HG03196 (cell line): ENCODE measurements at regions not wholly inside any gene's neighbourhood (a gene's known extent, or its start where the extent isn't known, plus 50 kb on each side); places are given as distances from the start of the nearest gene placed in this dataset.

Source experiments
- ATAC-seq: cut with Tn5 transposase; IDR thresholded peaks from one replicate; pipeline ENCODE4 v1.9.1; 2021; ENCODE audit not compliant: unreplicated experiment

GRCh38 chr5:6910950-6911349 lies 197.7 kb downstream of the TENT4A start:
- no peak for ATAC-seq

DNA sequence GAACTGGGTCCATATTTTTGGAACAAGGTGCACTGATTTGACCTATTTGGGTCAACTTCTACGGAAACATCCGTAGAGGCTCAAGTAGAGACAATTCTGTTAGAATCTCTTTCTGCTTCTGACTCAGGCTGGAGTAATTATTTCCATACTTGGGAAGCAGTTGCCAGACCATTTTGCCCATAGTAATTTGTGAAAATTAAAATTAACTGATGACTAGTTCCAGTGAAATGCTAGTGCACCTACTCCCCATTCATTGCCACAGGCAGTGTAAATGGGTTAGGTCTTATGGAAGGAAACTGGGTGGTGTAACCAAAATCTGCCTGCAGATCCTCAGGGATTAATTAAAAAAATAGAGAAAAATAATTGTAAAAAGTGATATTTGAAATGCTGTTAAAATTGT lies 201.1 kb downstream of the TENT4A start:
- no peak for ATAC-seq

DNA sequence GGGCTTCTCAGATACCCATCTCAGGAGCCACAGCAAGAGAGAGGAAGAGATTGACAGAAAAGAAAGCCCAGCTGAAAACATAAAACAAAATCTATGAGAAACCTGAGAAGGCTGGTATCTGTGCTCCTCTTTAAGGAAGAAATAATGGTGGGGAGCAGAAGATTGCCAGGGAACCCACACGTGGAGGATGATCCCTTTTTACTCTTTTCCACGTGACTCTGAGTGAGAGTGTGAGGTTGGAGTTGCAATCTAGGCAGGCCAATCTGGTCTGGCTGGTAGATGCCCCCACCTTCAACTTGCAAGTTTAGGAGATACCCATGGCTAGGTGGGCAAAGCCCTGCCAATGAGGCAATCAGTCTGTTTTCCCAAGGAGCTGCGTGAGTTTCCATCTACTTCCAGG lies 202.3 kb downstream of the TENT4A start:
- ATAC-seq, result no peak

DNA sequence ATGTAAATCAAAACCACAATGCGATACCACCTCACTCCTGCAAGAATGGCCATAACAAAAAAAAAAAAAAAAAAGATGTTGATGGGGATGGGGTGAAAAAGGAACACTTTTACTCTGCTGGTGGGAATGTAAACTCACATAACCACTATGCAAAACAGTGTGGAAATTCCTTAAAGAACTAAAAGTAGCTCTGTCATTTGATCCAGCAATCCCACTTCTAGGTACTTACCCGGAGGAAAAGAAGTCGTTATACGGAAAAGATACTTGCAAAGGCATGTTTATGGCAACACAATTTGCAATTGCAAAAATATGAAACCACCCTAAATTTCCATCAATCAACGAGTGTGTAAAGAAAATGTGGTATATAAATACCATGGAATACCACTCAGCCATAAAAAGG lies 205.0 kb downstream of the TENT4A start:
- ATAC-seq, result no peak

- ATAC-seq, result no peak
Measured at GRCh38 chr5:6920628-6921256, 207.5 kb downstream of the TENT4A start.

GRCh38 chr5:6926491-6927038 lies 213.3 kb downstream of the TENT4A start:
- ATAC-seq, result no peak

DNA sequence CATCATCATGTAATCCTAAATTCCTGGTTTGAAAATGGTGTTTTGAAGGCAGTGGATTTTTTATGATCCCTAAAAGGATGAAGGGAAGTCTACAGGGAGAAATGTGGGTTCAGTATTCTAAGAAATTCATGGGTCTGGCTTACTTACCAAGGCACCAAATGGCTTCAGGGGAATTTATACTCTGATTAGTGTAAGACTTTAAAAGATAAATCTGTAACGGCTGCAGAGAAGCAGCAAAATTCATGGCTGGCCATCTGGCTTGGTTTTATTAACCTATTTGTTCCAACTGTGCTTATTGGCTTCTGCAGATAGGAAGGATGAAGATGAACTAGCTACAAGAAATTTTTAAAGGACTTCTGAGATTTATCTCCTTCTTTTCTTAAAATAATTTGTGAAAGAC lies 222.8 kb downstream of the TENT4A start:
- no peak for ATAC-seq

- no peak for ATAC-seq
Measured at GRCh38 chr5:6937677-6938076, 224.4 kb downstream of the TENT4A start.

GRCh38 chr5:6941631-6942030 lies 228.4 kb downstream of the TENT4A start:
- ATAC-seq, result no peak

DNA sequence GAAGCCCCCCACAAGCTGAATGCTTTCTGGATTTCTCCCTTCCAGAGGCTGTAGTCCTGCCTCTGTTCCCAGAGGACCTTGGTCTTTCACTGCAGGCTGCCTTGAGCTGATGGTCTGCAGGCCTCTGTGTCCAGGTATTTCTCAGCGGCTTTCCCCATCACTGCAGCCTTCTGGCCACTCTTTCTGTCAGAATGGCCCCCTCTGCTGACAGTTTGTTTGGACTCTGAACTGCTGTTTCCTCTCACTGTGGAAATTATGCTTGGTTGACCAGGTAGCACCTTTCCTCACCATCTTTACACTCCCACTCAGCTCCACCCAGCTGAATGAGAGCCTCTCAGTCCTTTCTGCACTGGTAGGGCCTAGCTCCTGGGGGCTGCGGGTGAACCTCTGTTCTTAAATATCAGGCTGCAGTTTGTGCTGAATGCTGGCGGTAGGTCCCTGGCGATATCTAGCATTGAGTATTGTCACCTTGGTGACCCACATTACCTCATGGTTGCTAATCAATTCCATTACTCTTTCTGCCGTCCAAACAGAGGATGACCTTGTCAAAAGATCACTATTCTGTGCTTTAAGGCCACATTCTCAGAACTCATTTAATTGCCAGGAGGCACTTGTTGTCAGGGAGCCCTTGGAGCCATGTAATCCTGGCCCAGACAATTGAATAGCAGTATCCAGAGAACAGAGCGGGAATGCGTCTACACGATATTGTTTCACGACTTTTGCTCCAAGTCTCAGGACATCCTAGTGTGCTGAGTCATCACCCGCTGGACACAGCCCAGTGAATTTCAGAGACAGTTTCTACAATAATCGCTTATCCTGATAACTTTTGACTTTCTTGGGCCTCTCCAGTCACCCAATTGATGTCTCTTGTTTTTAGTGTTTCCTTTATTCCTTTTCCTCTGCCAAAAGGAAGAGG lies 230.2 kb downstream of the TENT4A start:
- ATAC-seq, result no peak

- no peak for ATAC-seq
Measured at GRCh38 chr5:6948562-6948961, 235.3 kb downstream of the TENT4A start.

DNA sequence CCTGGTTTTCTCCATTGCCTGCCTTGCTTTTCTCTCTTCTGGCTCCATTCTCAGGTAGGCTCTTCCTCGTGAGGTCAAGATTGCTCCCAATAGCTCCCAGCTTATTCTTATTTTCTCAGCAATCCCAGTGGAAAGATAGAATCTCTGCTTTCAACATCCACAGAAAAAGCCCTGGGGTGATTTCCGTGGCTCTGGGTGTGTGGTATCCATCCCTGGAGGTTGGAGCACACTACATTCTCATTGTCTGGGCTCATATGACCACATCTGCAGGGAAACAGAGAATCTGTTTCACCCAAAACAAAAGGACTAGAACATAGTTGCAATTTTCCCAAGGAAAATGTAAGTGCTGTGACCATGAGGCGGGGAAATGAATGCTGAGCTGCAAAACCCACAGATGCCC lies 236.0 kb downstream of the TENT4A start:
- no peak for ATAC-seq

- no peak for ATAC-seq
Measured at GRCh38 chr5:6950250-6950649, 237.0 kb downstream of the TENT4A start.

- ATAC-seq, result no peak
Measured at GRCh38 chr5:6950860-6951259, 237.6 kb downstream of the TENT4A start.

GRCh38 chr5:6961123-6961522 lies 247.9 kb downstream of the TENT4A start:
- ATAC-seq, result no peak

GRCh38 chr5:6961837-6962635 lies 248.8 kb downstream of the TENT4A start:
- ATAC-seq, result no peak

GRCh38 chr5:6976971-6977370 lies 263.7 kb downstream of the TENT4A start:
- no peak for ATAC-seq

GRCh38 chr5:6979061-6979460 lies 265.8 kb downstream of the TENT4A start:
- ATAC-seq, result no peak

- no peak for ATAC-seq
Measured at GRCh38 chr5:6989230-6989629, 276.0 kb downstream of the TENT4A start.

GRCh38 chr5:6994097-6994496 lies 280.9 kb downstream of the TENT4A start:
- ATAC-seq, result no peak

GRCh38 chr5:6995115-6995514 lies 281.9 kb downstream of the TENT4A start:
- no peak for ATAC-seq
